Kasumi-1 (cell line): ENCODE measurements at regions not wholly inside any gene's neighbourhood (a gene's known extent, or its start where the extent isn't known, plus 50 kb on each side); places are given as distances from the start of the nearest gene placed in this dataset.

Experiments
- DNase-seq, 2 experiments: peaks; one replicate each; lab custom pipeline; 2025; lab: John Stamatoyannopoulos, UW

DNA sequence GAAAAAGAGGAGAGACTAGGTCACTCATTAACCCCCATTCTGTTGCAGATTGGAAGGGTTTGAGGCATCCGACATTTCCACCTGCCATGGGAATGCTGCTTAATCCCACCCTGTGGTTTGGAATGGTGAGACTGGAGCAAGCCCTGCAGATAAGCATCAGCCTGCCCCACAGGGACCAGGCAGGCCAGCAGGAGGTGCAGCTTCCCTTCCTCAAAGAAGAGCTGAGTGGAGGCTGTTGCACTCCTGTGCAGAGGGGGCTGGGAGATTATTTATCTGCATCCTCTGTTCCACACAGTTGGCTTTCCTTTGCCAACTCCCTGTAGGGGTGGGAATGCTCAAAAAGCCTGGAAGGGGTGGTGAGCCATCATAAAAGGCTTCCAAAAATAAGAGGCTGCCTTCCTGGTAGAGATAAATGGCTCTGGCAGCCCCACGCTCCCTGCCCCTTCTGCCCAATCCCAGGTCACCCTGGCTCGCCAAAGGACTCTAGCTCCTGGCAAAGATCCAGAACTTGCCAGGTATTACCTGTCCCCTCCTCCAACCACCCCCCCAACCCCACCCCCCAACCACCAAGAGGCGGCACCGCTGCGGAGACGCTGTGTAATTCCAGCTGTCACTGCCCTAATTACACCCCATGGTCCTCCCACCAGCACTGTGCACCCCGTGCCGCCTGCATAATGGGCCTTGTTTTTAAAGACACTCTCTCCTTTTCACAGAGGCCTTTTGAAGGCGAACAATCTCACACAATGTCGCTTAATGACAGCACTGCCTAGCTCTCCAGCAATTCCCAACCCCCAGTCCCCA is 83.0 kb upstream of the ZC3H12A start:
- DNase-seq: no peak

DNA sequence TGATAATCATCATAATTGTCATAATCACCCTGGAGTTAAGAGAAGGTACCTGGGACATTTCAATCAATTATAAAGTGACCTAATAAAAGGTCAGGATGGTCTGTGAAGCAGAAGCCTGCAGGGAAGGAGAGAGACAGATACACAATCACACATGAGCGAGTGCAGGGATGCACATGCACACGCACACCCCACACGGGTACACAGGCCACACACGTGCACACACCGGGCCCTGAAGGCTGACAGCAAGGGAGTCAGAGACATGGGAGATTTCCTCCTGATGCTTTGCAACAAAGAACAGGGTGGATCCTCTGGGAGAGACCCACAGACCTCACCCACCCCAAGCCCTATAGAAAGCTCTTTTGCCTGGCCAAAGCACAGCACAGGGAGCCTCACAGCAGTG is 82.3 kb upstream of the ZC3H12A start:
- no peak for DNase-seq

DNA sequence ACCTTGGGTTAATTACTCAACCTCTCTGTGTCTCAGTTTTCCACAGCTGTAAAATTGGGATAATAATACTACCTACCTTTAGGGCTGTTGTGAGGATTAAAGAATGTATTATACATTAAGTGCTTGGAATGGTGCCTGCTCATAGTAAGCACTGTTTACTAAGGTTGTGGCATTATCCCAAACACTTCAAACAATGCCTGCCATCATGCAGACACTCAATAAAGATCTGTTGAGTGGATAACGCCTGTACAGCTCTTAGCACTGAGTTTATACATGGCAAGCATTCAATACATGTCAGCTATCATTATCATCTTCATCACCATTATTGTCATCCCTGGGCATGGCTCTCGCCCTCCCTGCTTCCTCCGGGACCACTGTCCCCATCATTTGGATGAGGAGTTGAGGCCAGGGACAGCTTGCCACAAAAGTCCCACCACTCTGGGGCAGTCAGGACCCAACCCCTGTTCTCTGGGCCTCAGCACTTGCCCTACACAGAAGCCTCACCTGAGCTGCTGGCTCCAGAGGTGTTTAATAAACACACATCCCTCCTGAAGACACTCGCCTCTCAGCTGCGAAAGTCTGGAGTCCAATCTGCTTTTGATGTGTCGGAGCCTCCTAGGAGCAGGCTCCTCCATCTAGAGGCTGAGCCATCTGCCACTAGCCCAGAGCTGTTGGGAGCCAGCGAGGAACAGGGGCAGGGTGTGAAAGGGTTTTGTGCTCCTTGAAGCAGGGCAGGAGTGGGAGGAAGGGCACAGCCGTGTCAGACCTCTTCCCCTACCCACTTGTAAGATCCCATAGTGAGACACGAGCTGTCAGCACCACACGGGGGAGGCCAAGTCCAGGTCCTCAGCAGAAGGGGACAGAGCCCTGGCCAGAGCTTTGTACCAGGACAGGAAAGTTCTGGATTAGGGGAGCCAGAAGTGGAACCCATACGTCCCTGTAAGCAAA is 80.9 kb upstream of the ZC3H12A start:
- no peak for DNase-seq

DNA sequence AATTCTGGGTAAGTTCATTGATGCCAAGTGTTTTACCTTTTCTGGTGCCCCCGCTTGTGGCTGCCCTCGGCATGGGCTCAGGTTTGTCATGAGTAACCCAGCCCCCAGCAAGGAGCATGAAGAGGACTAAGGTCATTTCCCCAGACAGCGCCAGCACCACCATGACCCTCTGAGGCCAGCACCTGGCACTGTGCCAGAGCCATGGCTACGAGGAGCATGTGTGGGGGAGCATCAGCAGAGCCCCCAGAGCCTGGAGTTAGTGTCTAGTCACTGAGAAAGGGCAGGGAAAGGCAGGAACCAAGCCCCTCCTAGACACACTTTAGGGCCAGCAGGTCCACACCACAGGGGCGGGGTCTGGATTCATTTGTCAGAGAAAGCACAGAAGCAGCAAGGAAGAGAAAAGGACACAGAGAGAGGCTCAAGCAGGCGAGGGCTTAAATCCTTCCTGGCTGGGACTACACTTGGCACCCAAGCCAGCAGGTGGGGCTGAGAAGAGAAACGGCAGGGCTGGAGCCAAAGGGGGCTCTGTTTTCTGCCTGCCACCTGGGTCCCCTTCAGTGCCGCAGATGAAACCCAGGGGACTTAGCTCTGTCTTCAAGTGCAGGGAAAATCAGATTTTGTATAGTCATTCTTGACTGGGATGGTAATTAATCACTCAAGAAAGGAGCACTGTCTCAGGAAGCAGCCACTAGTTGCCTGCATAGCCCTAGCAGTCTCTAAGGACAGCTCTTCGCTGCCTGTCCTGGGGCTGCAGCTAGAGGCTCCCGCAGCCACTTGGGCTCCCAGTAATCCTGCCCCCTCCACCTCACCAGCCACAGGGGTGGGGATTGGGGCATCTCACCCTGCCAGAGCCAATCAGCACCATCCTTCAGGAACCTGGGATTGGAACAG is 79.6 kb upstream of the ZC3H12A start:
- no peak for DNase-seq

DNA sequence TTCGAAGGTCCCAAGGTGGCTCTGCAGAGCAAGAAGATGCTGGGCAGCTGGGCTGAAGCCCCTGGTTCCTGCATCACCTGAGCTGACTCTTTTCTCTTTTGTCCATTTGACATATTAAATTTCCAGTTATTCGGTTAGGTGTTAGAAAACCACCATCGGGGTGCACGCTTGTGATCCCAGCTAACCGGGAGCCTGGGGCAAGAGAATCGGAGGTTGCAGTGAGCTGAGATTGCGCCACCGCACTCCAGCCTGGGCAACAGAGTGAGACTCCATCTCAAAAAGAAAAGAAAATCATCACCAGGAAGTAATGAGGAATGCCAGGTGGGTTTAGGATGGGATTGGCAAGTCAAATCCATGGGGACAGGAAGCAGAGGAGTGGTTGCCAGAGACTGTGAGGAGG is 76.3 kb upstream of the ZC3H12A start:
- no peak for DNase-seq

DNA sequence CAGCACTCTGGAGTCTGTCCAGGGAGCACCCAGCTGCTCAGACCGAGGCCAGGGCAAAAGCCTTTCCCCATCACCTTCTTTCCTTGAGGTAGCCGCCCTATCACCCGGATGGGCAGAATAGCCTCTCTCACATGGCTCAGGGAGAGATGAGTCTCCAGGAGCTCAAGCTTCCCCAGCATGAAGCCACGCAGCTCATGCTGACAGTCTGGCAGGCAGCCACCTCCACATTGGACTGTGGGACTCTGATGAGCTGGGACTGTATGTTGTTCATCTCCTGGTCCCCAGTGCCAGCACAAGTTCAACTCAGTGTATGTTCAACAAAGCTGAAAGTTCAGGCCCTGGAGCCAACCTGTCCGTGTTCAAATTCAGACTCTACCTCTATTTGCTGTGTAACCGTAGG is 75.2 kb upstream of the ZC3H12A start:
- no peak for DNase-seq

DNA sequence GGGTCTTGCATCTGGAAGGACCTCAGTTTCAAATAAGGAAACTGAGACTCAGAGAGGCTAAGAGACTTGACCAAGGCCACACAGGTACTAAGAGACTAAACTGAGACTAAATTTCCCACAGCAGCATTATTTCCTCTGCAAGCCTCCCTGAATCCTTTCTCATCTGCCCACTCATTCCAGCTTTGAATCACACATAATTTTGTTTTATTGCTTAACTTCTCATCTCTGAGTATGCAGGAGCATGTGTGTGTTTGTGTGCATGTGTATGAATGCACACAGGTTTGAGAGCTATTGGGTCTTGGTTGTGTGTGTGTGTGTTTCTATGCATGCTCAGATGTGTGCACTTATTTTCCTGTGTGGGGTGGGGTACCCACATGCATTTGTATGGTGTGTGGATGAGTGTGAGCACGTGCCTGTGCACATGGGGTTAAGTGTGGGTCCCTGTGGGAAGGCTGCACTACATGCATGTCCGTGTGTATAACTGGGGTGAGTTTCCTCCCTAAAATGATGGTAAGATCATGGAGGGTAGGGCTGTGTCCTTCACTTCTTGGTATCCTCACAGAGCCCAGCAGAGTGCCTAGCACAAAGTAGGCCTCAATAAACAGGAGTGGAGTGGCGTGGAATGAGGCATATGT is 74.4 kb upstream of the ZC3H12A start:
- no peak for DNase-seq

DNA sequence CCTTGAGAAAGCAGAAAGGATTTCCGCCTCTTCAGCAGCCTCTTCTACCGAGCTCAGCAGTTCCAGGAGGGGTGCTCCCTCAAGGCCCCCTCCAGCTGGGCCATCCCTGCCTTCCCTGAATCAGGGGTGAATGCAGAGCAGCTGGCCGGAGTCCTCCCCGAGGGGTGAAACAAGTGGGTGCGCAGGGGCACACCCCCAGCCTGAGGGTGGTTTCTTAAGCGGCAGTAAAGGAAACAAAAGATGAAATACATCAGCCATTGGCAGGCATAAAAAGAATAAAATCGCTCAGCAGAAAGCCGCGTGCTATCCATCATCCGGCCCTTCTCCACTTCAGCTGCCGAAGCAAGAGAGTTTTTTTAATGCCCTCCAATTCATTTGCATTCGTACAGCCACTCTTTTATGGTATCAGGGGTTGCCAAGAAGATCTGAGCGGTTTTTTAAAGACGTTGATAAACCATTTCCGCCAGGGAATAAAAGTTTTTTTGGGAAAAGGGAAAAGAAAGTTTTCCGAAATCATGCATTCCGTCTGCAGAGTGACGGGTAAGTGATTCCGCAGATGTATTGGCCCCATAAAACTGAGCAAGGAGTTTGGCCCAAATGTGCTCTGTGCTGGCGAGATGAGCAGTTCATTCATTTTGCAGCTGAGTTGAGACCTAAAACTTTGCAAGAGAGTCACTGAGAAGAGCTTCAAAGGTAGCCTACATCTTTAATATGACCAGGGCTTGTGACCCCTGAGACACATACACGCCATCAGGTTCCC is 73.7 kb upstream of the ZC3H12A start:
- no peak for DNase-seq

DNA sequence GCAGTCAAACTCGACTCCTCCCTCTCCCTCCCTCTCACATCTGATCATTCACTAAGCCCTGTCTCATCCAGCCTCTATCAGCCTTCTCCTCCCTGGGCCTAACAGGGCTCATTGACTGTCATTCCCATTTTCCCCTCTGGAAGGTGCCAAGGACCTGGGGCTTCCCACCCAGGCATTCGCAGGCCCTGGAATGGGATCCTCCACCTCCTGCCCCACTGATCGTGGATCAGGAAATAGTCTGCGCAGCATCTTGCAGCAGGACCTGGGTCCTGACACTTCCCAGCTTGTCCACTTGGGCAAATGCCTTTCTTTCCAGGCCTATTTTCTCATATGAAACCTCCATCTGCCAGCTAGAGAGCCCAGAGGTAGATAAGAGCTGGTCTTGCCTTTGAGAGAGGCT is 71.2 kb upstream of the ZC3H12A start:
- DNase-seq: no peak

DNA sequence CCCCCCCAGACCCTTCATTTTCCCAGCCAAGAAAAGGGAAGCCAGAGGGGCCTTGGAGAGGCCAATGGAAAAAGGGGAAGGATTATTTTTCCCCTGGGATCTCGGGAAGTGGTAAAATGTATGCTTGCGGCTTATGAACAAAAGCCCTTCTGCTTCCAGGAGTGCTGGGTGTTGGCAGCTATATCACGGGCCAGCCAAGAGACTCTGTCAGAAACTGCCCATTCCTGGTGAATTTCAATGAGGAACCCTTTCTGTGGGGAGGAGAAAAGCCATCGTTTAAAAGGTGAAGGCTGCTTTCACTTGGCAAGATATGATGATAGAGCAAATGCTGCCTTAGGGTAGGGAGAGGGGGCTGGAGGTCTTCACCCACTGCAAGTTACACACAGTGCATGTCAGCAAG is 69.7 kb upstream of the ZC3H12A start:
- DNase-seq: no peak

DNA sequence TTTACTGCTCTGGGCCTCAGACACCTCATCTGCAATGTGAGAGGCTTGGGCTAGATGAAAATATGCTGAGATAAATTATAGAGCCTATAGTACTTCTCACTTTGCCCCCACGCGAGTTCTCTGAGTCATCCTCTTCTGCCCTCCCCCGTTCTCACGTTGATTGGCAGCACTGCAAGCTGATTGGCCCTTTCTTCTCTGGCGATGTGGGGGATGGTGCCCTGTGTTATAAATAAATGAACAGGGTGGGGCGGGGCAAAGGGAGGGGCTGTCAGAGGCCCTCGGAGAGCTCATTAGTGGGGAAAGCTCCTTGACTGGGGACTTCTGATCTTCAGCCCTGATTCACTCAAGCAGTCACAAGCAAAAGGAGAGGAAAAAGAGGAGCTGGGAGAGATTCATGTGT is 64.3 kb upstream of the ZC3H12A start:
- DNase-seq: no peak

DNA sequence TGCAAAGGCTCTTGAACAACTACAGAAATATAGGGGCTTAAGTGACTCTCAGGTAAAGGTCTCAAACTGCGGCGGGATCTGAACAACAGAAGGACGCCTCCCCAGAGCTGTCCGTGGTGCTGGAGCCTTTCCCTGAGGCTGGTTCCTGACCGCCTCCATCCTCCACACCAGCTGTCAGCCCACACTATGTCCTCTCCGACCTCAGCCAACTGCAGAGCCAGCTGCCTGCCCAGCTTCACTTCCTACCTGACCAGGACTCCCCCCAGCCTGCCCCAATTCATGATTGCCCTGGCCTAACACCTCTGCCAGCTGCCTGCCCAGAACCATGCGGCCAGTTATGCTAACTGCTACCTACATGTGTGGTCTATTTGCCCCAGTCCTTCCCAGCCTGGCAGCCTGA is 63.6 kb upstream of the ZC3H12A start:
- DNase-seq: peak; percentile 17 to 23

DNA sequence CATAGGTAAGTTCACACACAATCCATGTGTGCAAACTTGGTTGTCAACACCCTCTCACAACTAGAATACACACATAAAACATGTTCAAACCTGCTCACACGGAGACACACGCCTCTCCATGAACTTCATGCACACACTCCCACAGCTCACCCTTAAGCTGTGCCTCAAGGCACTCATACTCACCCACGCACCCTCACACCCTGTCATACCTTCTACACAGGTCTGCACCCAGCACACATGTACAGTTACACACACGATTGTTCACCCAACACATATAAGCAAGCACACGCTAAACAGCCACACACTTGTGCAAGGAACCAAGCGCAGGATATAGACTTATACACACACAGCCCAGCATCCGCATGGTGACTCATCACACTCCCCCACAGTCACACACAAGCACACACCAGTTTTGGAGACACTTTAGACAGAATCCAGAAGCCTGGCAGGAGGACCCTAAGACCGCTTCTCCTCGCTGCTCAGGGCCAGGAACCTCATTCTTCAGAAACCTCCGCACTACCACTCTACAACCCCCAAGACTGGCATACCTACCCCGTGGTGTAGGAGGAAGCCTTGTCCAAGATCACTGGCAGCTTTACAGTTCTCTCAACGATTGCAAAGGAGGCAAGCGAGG is 58.7 kb upstream of the ZC3H12A start:
- no peak for DNase-seq

DNA sequence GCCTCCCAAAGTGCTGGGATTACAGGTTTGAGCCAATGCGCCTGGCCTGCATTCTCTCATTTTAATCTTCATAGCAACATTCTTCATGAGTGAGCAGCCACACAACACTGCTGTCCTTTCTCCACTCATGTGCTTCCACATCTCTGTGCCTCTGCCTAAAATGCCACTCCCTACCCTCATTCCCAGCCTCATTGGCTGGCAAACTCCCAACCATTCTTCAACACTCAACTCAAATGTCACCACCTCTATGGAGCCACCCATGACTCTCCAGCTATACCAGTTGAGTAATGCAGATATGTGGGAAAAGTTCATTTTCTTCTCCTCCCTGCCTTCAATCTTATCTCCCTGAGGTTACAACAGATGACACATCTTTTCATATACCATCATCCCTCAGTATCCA is 53.9 kb upstream of the ZC3H12A start:
- DNase-seq: no peak

DNA sequence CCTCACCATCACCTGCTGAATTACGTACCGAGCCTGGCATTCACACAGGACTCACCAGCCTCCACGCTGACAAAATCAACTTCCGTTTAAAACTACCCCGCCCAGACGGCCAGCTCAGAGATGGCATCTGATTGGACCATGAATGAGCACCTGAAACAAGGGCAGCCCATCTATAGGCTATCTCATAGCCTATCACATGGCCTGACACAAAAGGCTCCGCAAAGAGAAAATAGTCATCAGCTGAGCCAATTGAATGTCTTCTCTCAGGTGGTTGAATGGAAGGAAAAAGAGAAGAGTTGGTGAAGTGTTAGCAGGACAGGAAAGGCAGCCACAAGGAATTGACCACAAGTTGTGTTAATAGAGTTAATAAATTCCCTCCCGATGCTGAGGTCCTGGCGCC is 50.6 kb upstream of the ZC3H12A start:
- DNase-seq: no peak

DNA sequence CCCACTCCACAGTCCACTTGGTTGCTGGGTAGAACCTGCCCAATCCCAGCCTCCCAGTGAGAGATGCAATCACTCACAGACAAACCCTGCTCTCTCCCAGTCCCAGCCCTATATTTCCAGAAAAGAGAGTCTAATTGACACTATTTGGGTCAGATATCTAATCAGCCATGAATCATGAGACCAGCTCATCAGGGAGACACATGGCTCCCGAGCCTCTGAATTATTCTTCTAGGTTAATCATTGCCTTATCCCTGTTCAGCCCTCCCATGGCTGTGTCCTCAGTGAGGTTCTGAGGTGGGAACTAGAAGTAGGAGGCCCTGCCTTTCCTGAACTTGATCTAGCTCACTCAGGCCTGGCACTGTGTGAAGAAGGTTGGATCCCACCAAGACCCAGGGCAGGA is 49.9 kb upstream of the ZC3H12A start:
- DNase-seq: no peak
